ENCODE measurements at regions not wholly inside any gene's neighbourhood (a gene's known extent, or its start where the extent isn't known, plus 50 kb on each side); places are given as distances from the start of the nearest gene placed in this dataset.

DNA sequence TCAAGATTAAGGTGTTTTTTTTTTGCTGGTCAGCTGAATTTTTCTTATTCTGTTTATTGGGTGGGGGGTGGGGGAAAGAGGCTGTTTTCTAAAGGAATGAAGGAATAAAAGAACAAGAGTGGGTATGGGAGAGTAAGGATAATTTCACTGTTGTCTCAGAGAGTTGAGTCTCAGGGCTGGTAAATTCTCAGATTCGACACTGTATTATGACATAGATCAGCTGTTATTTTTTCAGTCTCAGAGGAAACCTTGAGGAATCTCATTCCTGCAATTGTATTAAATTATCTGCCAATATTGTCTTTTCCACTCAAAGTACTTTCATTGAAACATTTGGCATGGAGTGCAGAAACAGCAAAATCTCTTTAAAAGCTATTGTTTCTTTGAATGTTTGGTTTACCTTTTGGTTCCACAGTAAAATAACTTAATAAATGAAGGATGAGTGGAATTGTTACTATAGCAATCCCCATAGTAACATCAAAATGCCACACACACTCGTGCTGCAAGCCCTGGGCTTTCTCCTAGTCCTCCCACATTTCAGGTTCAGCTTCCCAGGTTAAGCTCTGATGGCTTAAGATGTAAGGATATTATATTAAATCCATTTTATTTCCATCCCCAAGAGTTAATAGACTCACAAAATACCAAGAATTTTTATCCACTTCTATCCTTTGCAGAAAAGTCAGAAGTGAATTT lies 478.7 kb upstream of the TCF4 start:
- no peak for DNase-seq

GRCh38 chr18:56065086-56065485 lies 477.1 kb upstream of the TCF4 start:
- DNase-seq = no peak

DNA sequence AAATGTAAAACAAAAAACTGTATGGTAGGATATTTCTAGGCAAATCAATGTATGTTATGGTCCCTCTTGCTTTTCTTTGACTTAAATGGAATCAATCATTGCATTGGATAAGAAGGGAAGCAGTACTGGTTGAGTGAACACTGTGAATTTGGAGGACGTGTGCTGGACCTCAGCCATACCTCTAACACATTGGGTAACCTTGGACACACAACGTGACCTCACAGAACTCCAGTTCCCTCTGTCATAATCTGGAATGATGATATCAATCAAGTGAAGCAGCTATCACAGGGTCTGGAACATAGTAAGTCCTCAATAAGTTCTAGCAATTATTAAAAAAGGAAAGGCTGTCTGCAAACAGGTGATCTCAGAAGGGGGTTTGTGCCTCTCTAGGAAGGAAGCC lies 474.9 kb upstream of the TCF4 start:
- DNase-seq = no peak

- DNase-seq = no peak
Observed at GRCh38 chr18:56060967-56061541, 473.1 kb upstream of the TCF4 start.

DNA sequence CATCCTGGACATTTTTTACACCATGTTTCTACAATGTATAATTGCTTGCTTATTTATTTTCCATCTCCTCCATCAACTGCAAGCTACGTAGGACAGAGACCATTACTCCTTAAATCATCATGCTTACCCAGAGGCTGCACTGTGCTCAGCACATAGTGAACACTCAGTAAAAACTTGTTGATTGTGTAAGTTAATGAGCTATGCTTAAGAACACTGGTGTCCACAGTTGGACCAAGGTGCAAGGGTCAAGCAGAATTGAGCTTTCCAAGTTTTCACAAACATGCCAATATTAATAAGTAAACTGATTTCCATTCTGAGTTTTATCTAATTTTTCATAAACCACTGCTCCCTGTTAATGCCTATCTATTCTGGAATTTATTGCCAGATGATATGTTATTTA lies 464.2 kb upstream of the TCF4 start:
- DNase-seq = no peak

DNA sequence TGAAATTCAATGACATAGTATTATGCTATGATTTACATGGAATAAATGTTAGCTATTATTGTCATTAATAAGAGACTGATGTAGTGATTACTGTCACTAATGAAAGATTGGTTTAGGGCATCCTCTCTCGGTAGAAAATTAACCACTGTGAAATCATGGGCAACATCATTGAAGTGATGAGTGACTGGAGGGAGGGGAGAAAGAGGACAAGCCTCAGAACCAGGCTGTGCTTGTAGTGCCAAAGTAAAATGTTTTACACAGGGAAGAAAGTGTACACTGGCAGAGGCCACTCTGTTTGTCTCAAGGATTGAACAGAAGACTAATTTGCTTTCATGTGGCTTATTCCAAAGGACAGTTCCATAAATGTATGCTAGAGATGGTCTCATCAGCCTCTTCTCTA lies 456.2 kb upstream of the TCF4 start:
- no peak for DNase-seq

GRCh38 chr18:56043641-56044061 lies 455.7 kb upstream of the TCF4 start:
- no peak for DNase-seq

DNA sequence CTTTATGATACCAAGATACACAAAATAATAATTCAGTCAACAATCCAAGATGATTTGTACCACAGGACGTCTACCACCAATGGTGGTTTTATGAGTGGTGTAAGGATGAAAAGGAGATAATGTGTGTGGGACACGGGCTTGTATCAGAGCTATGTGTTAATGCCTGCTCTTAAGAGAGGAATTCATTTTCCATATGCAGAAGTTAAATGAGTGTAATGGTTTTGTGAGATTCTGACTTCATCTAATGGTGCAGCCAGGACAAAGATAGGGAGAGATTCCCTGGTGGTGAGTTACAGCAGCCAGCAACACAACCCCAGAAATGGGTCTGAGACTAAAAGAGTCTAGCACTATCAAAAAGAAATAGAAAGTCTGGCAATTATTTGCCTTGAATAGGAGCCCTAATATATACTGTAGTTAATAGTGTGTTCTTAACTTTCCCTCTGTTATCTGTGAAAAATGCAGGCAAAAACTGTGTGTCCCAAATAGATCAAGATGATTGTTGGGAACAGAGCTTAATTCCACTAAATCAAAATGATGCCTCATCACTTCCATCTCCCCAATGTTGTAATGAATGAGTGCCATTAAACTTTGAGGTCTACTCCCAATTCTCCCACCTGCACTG lies 455.0 kb upstream of the TCF4 start:
- no peak for DNase-seq

DNA sequence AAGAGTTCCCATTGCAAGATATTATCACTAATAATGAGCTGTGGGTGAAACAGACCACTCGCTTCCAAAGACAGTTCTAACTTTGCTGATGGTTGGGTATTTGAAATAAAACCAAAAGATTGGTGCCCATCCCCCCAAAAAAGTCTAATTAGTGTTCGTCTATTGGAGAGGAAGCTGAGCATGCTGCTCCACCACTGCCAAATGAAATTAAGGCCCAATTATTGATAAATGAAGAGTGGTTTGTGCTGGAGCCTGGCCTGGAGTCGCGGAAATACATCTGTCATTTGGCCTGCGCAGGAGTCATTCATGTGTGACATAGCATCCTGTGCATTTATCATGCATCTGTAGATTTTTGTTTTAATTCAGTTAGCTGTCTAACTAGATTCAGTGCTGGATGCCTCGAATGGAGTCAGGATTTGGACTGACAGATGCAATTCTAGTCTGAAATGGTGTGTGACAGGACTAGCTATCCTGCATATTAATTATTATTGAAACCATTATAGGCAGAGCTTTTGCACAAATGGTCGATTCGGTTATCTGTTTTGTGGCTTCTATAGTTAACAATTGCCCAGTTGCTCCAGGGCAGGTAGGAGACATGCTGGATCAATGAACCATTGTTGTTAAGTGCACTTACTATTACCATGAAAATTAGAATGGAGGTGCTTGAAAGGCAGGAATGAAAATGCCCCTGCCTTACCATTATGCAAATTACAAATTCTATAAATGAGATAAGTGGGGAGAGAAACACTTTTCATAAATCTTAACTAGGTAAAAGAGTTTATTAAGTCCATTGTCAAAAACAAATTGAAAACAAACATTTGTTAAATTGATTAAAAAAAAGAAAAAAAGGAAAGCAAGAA lies 450.4 kb upstream of the TCF4 start:
- no peak for DNase-seq

DNA sequence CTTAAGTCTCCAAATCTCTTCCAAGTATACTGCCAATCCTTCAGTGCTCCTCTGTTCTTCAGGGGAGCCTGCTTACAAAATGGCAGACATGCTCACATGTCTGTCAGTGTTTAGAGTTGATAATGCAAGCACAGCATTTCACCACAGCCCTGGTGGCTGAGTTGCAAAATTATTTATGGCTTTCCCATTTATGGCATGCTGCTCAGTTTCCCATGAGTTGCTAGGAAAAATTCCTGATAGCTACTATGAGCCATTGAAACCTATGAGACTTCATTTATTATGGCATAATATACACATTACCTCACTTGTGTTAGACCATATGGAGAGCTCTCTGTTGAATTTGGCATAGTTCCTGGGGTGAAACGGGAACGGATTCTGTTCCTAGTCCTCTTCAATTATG lies 448.7 kb upstream of the TCF4 start:
- DNase-seq = no peak

- DNase-seq = no peak
Observed at GRCh38 chr18:56035546-56035945, 447.6 kb upstream of the TCF4 start.

GRCh38 chr18:56034949-56035348 lies 447.0 kb upstream of the TCF4 start:
- no peak for DNase-seq

DNA sequence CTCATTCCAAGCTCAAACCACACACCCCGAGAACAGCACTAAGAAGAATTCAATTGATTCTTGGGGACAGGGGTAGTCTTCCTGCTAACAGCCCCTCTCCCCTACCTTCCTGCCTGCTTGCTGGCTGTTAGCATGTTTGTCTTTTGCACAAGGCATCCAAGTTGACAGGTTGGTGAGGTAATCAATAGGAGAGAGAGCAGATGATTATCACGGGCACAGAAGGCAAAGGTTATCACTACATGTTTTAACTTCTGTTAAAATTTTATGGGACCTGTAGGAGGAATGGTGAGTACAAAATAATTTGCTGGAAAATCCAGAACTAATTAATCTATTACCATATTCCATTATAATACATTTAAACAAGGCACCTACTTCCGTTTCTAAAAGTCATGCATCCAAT lies 442.1 kb upstream of the TCF4 start:
- no peak for DNase-seq

DNA sequence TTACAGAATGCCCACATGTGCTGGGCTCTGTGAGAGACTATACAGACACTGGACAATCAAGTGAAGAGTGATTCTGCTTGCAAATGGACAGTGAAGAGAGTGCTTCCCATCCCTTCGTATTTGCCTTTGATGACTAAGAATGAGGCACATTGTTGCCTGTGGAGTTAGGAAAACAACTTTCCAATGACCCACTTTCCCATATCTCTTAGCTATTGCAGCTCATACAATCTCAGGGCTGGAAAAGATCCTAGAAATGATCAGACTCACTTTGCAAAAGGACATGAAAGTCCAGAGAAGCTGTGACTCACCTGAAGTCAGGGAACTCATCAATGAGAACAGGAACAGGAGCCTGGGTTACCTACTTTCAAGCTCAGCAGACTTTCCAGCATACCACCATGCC lies 440.5 kb upstream of the TCF4 start:
- DNase-seq = no peak

DNA sequence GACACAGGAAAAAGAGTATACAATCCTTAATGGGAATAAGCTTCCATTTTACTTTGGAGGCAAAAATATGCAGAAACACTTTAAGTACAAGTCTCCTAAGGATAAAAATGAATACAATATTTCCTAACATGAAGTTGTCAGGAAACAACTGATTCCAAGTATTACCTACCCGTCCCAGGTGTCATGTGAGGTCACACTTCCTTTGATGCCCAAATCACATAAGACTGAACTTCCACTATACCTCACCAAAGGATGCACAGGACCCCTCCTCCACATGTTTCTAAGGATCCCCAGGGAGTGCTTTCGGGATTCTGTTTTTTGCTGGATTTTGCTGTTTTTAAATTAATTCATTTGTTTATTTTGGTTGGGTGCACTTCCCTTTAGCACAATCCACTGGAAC lies 438.5 kb upstream of the TCF4 start:
- no peak for DNase-seq

DNA sequence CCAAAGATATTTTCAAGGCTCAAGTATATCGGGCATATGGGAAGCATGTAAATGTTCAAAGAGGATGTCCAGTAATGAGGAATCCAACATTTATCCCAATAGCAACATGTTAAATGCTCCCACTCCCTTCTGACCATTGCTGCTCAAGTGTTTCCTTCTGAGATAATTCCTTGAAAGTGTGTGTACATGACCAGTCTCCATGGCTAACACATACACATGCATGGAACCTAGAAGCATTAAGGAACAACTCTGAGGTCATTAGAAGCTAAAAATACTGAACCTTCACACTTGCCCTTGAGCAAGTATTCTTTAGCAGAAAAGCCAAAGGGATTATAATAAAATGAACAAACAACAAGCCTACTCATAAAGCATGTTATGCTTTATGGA lies 433.8 kb upstream of the TCF4 start:
- DNase-seq = no peak

DNA sequence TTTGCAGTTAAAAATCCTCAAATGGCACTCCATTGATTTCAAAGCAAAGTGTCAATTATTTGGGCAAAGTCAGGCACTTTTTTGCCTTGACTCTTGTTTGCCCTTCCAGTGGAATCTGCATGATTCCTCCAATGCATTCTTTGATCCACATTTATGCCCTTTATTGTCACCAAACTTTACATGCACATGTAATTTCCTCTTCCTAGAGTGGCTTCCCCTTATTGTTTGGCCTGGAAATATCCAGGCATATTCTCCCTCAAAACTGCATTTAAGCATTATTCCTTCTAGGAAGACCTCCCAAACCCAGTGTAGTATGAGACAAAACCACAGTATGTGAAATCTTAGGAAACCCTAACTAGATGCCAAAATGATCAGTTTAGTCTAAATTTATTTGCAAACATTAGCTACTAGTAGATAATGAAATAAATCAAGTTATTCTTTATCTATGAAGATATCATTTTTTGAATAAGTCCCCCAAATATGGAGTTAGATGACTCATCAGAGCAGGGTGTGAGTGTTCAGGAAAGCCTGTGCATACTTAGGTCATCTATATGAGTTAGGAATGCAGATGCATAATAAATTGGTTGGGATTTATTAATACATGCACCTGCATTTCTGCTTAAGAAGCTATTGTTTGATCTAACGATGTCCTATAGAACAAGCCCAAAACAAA lies 433.3 kb upstream of the TCF4 start:
- no peak for DNase-seq

DNA sequence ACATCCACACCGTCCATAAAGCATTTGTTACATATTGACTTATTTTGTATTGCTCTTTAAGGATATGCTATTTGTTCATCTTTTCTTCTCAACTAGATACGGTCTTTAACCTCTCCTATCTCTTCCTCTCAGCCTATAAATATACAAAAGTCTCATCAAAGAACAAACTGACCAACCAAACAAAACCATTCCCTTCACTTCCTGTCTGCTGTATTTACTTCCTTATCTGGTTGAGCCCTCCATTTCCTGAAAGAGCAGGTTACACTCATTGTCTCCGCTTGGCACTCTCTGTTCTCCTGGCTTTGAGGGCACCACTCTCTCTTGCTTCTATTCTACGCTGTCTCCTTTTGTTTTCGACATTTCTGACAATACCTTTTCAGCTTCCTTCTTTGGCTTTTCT lies 431.9 kb upstream of the TCF4 start:
- DNase-seq = no peak

GRCh38 chr18:56019156-56019555 lies 431.2 kb upstream of the TCF4 start:
- DNase-seq = no peak

DNA sequence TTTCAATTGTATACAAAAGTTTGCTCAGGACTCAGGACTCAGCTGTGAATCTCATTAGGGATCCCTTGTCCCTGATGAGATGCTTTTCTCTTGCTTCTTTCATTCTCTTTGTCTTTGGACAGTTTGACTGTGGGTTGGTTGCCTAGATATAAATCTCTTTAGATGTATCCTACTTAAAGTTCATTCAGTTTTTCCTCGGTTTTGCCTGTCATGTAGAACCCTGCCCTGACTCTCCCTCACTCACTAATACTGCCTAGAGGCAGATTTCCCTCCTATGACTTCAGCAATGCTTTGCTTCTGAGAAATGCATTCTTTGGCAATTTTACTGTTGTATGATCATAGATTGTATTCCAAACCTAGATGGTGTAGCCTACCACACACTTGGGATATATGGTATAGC lies 421.4 kb upstream of the TCF4 start:
- no peak for DNase-seq

DNA sequence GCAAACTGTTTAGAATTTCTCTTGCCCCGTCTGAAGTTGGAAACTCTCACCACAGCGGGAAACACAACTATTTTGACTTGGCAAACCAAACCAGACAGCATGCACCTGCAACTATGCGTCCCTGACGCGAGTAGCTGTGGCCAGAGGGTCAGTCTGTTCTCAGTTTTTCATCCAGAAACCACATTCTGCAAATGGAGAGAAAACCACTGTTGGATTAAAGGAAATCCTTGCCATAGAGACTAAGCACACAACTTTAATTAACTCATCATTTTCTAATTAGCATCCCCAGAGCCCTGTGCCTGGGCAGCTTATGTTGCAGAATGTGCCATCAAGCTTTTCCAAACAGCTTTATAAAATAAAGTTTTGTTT lies 415.7 kb upstream of the TCF4 start:
- DNase-seq = peak; percentile 30

GRCh38 chr18:56003009-56003719 lies 415.2 kb upstream of the TCF4 start:
- no peak for DNase-seq

- peak; percentile 8 for DNase-seq
Observed at GRCh38 chr18:56001576-56001975, 413.6 kb upstream of the TCF4 start.

Data from RPMI8226 (cell line).